Mesendoderm (in vitro differentiated cells): ENCODE measurements at regions not wholly inside any gene's neighbourhood (a gene's known extent, or its start where the extent isn't known, plus 50 kb on each side); places are given as distances from the start of the nearest gene placed in this dataset.

Experiments used
- DNase-seq: peaks from one replicate; pipeline ENCODE4 v3.0.0; 2013
- H2AK5ac ChIP-seq: 2 replicates; pipeline ENCODE4 v1.6.1; 2013; ENCODE audit warnings: low read length, inconsistent platforms
- H2BK120ac ChIP-seq: 2 replicates; pipeline ENCODE4 v1.6.1; 2013; ENCODE audit warnings: low read depth, mild to moderate bottlenecking, low read length, moderate library complexity, mixed read lengths
- H2BK15ac ChIP-seq: replicated peaks from 2 replicates; pipeline ENCODE4 v1.6.1; 2013; ENCODE audit warnings: low read depth, mild to moderate bottlenecking, moderate library complexity
- H2BK5ac ChIP-seq: 2 replicates; pipeline ENCODE4 v1.6.1; 2013; ENCODE audit warnings: low read length, inconsistent platforms
- H3K18ac ChIP-seq: 2 replicates; pipeline ENCODE4 v1.6.1; 2013; ENCODE audit warnings: mild to moderate bottlenecking, low read length, mixed read lengths
- H3K23ac ChIP-seq: one replicate; pipeline ENCODE4 v1.6.1; 2013; ENCODE audit warnings: low read length
- H3K27ac ChIP-seq: 2 replicates; pipeline ENCODE4 v1.5.1; 2013; ENCODE audit warnings: low read depth, mild to moderate bottlenecking, inconsistent platforms, low read length, moderate library complexity
- H3K27me3 ChIP-seq: 2 replicates; pipeline ENCODE4 v1.6.1; 2013; ENCODE audit warnings: low read length, control low read depth, mild to moderate bottlenecking, inconsistent platforms; ENCODE audit not compliant: insufficient read depth, poor library complexity
- H3K36me3 ChIP-seq: 2 replicates; pipeline ENCODE4 v1.6.1; 2013; ENCODE audit warnings: low read length, inconsistent platforms; ENCODE audit not compliant: control insufficient read depth, insufficient read depth
- H3K4ac ChIP-seq: one replicate; pipeline ENCODE4 v1.6.1; 2013; ENCODE audit warnings: low read depth, mild to moderate bottlenecking, low read length, moderate library complexity
- H3K4me1 ChIP-seq: 2 replicates; pipeline ENCODE4 v1.6.1; 2013; ENCODE audit warnings: low read depth, low read length, inconsistent platforms; ENCODE audit not compliant: control insufficient read depth
- H3K4me2 ChIP-seq: 2 replicates; pipeline ENCODE4 v1.6.1; 2013; ENCODE audit warnings: low read length
- H3K4me3 ChIP-seq: 2 replicates; pipeline ENCODE4 v1.5.1; 2013; ENCODE audit warnings: mild to moderate bottlenecking, low read length
- H3K56ac ChIP-seq: one replicate; pipeline ENCODE4 v1.6.1; 2013; ENCODE audit warnings: low read length
- H3K79me1 ChIP-seq: 2 replicates; pipeline ENCODE4 v1.6.1; 2013; ENCODE audit warnings: low read length, inconsistent platforms
- H3K79me2 ChIP-seq: 2 replicates; pipeline ENCODE4 v1.6.1; 2013; ENCODE audit warnings: mild to moderate bottlenecking, low read length; ENCODE audit not compliant: control insufficient read depth, insufficient read depth
- H3K9ac ChIP-seq: 2 replicates; pipeline ENCODE4 v1.6.1; 2013; ENCODE audit warnings: low read length, inconsistent platforms
- H4K5ac ChIP-seq: one replicate; pipeline ENCODE4 v1.6.1; 2013; ENCODE audit warnings: low read length
- H4K8ac ChIP-seq: one replicate; pipeline ENCODE4 v1.6.1; 2013; ENCODE audit warnings: low read depth, mild to moderate bottlenecking, control low read depth, low read length, moderate library complexity
- WGBS: extraction: QIAGEN DNeasy Blood & Tissue Kit; methylation state at CpG from one replicate; pipeline ENCODE4 v1.1.7; 2013; ENCODE audit warnings: low lambda C conversion rate, missing lambda C conversion rate; ENCODE audit not compliant: insufficient coverage; ENCODE audit errors: extremely low coverage; 5-methylcytosine and 5-hydroxymethylcytosine counted together

- no peak for DNase-seq
- no peak overlapping the region for H3K9ac ChIP-seq
- no peak overlapping the region for H4K5ac ChIP-seq
- H3K4ac ChIP-seq: no peak overlapping the region
- no peak overlapping the region for H3K4me2 ChIP-seq
- H3K36me3 ChIP-seq: no peaks in the 10 kb centered on the region
- H3K4me1 ChIP-seq: no peaks in the 10 kb centered on the region
- no CpG with 5 or more reads among the region's 11 CpGs for WGBS
- H4K8ac ChIP-seq: no peak overlapping the region
- H2BK120ac ChIP-seq: no peak overlapping the region
- no peaks in the 10 kb centered on the region for H3K79me1 ChIP-seq
- H3K27me3 ChIP-seq: no peaks in the 10 kb centered on the region
- no peak overlapping the region for H2AK5ac ChIP-seq
- no peak overlapping the region for H2BK5ac ChIP-seq
- no peak overlapping the region for H3K27ac ChIP-seq
- no peak overlapping the region for H2BK15ac ChIP-seq
- no peak overlapping the region for H3K23ac ChIP-seq
- no peak overlapping the region for H3K18ac ChIP-seq
- H3K56ac ChIP-seq: peak overlapping the region; percentile 8
- no peaks in the 10 kb centered on the region for H3K79me2 ChIP-seq
- H3K4me3 ChIP-seq: no peak overlapping the region
Measured at GRCh38 chr14:101222362-101223070, 319.0 kb upstream of the RTL1 start.

GRCh38 chr14:101223127-101223526 lies 319.6 kb upstream of the RTL1 start:
- H2AK5ac ChIP-seq: no peak overlapping the region
- H3K56ac ChIP-seq: no peak overlapping the region
- no peaks in the 10 kb centered on the region for H3K27me3 ChIP-seq
- WGBS: no CpG with 5 or more reads among the region's 6 CpGs
- no peak for DNase-seq
- H4K8ac ChIP-seq: no peak overlapping the region
- no peak overlapping the region for H4K5ac ChIP-seq
- no peaks in the 10 kb centered on the region for H3K36me3 ChIP-seq
- no peak overlapping the region for H2BK5ac ChIP-seq
- no peak overlapping the region for H3K4ac ChIP-seq
- no peaks in the 10 kb centered on the region for H3K79me1 ChIP-seq
- H3K4me2 ChIP-seq: no peak overlapping the region
- H2BK15ac ChIP-seq: no peak overlapping the region
- H3K9ac ChIP-seq: no peak overlapping the region
- no peaks in the 10 kb centered on the region for H3K4me1 ChIP-seq
- no peak overlapping the region for H2BK120ac ChIP-seq
- H3K18ac ChIP-seq: no peak overlapping the region
- no peak overlapping the region for H3K27ac ChIP-seq
- H3K79me2 ChIP-seq: no peaks in the 10 kb centered on the region
- no peak overlapping the region for H3K23ac ChIP-seq
- no peak overlapping the region for H3K4me3 ChIP-seq

- Histone ChIP-seq H3K36me3 (no peaks in the 10 kb centered on the region), H3K56ac (peak overlapping the region; percentile 35), H2BK5ac (no peak overlapping the region), H4K5ac (no peak overlapping the region), H3K23ac (no peak overlapping the region), H3K4me3 (no peak overlapping the region), H3K79me1 (no peaks in the 10 kb centered on the region), H4K8ac (no peak overlapping the region), H2BK120ac (no peak overlapping the region), H3K4me2 (no peak overlapping the region), H3K9ac (no peak overlapping the region), H3K27ac (no peak overlapping the region), H2BK15ac (no peak overlapping the region), H3K18ac (no peak overlapping the region), H2AK5ac (no peak overlapping the region), H3K4ac (no peak overlapping the region), H3K27me3 (no peaks in the 10 kb centered on the region), H3K4me1 (no peaks in the 10 kb centered on the region), H3K79me2 (no peaks in the 10 kb centered on the region)
- DNase-seq: no peak
- WGBS: no CpG with 5 or more reads among the region's 10 CpGs
Measured at GRCh38 chr14:101223561-101224162, 320.1 kb upstream of the RTL1 start.

- Histone ChIP-seq H2BK120ac (no peak overlapping the region), H3K27ac (no peak overlapping the region), H4K5ac (no peak overlapping the region), H3K79me2 (no peaks in the 10 kb centered on the region), H3K4ac (no peak overlapping the region), H3K4me2 (no peak overlapping the region), H3K27me3 (no peaks in the 10 kb centered on the region), H3K4me3 (no peak overlapping the region), H2BK15ac (no peak overlapping the region), H2AK5ac (no peak overlapping the region), H2BK5ac (no peak overlapping the region), H4K8ac (no peak overlapping the region), H3K36me3 (no peaks in the 10 kb centered on the region), H3K18ac (peak overlapping the region; percentile 7), H3K23ac (no peak overlapping the region), H3K79me1 (no peaks in the 10 kb centered on the region), H3K4me1 (no peaks in the 10 kb centered on the region), H3K9ac (no peak overlapping the region), H3K56ac (no peak overlapping the region)
- no CpG with 5 or more reads among the region's 22 CpGs for WGBS
- no peak for DNase-seq
Measured at GRCh38 chr14:101224356-101225156, 321.0 kb upstream of the RTL1 start.

GRCh38 chr14:101225157-101226152 lies 321.9 kb upstream of the RTL1 start:
- Histone ChIP-seq H3K79me1 (no peaks in the 10 kb centered on the region), H2BK15ac (no peak overlapping the region), H3K27me3 (no peaks in the 10 kb centered on the region), H2BK120ac (no peak overlapping the region), H3K18ac (peak overlapping the region; percentile 7), H3K4me1 (no peaks in the 10 kb centered on the region), H4K8ac (no peak overlapping the region), H3K4me2 (no peak overlapping the region), H3K36me3 (no peaks in the 10 kb centered on the region), H3K79me2 (no peaks in the 10 kb centered on the region), H3K56ac (peak overlapping the region; percentile 19), H2AK5ac (peak overlapping the region; percentile 38), H3K9ac (no peak overlapping the region), H3K23ac (no peak overlapping the region), H2BK5ac (no peak overlapping the region), H4K5ac (no peak overlapping the region), H3K27ac (no peak overlapping the region), H3K4ac (no peak overlapping the region), H3K4me3 (no peak overlapping the region)
- no peak for DNase-seq
- no CpG with 5 or more reads among the region's 28 CpGs for WGBS
